Spleen (tissue), 7 donors: ENCODE measurements at regions not wholly inside any gene's neighbourhood (a gene's known extent, or its start where the extent isn't known, plus 50 kb on each side); places are given as distances from the start of the nearest gene placed in this dataset.

Source experiments
- POLR2A ChIP-seq, 3 donors: fragments of 450-650 bp; IDR thresholded peaks; one replicate each; pipeline ENCODE4 v1.5.1; 2017; ENCODE audit warnings: antibody characterized with exemption in 3 of 3, mild to moderate bottlenecking in 1 of 3
- POLR2AphosphoS5 ChIP-seq, 3 donors: sonication (generic); formaldehyde crosslinking; IDR thresholded peaks; one replicate each; pipeline ENCODE4 v1.5.1; 2017; ENCODE audit warnings: antibody characterized with exemption in 3 of 3
- TF ChIP-seq, protein P1 (sequence below), 11 experiments: fragments of 200-600 bp in 7 of 11; fragments of 450-650 bp in 4 of 11; sonication (generic) in 4 of 11; IDR thresholded peaks in 8 of 11; conservative IDR thresholded peaks in 3 of 11; 1 replicate in 7 of 11; 2 replicates in 4 of 11; pipeline versions ENCODE4 v1.4.0 to v1.8.0; 2016 to 2021; ENCODE audit warnings: antibody characterized with exemption in 11 of 11, inconsistent platforms in 4 of 11, mild to moderate bottlenecking in 1 of 11
- donor health status: DM: no; HTN: no; CAD: no; lungs with moderate emphysema.
- donor health status: DM: no; HTN: no; CAD: no.
- donor health status: DM: no; HTN: no; CAD: no.

DNA sequence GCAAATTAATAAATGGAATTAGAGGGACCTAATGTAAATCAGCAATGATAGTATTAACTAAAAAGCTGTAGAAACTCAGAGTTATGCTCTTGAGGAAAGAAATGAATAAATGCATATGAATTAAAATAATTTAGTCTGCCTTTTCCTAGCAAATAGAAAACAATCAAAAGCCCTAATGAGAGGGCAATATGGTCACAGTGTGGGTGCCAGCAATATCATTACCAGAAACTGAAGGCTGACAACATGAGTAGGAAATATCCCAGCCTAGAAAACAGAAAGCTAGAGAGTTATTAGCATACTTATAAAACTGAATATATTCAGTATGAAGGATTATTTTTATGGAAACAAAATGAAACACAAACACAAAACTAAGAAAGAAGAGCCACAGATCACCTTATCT, 987.5 kb upstream of the SEL1L start:
- TF ChIP-seq, protein P1, sequence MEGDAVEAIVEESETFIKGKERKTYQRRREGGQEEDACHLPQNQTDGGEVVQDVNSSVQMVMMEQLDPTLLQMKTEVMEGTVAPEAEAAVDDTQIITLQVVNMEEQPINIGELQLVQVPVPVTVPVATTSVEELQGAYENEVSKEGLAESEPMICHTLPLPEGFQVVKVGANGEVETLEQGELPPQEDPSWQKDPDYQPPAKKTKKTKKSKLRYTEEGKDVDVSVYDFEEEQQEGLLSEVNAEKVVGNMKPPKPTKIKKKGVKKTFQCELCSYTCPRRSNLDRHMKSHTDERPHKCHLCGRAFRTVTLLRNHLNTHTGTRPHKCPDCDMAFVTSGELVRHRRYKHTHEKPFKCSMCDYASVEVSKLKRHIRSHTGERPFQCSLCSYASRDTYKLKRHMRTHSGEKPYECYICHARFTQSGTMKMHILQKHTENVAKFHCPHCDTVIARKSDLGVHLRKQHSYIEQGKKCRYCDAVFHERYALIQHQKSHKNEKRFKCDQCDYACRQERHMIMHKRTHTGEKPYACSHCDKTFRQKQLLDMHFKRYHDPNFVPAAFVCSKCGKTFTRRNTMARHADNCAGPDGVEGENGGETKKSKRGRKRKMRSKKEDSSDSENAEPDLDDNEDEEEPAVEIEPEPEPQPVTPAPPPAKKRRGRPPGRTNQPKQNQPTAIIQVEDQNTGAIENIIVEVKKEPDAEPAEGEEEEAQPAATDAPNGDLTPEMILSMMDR (IDR thresholded peaks at IDR 0.05 in 8 of 11, conservative IDR thresholded peaks at IDR 0.05 in 3 of 11): no peak
- TF ChIP-seq POLR2AphosphoS5 (IDR thresholded peaks at IDR 0.05) (no peak), POLR2A (IDR thresholded peaks at IDR 0.05) (no peak)
